ENCODE measurements at regions not wholly inside any gene's neighbourhood (a gene's known extent, or its start where the extent isn't known, plus 50 kb on each side); places are given as distances from the start of the nearest gene placed in this dataset.
A peak's percentile ranks its signal among the peaks of the same experiment; 100 is the strongest.
"Not testable (repeated sequence)": the region's sequence is repeated elsewhere in the genome, so short reads cannot be mapped to it uniquely, and the experiment has no call there.

- no peak overlapping the region for H2BK12ac ChIP-seq (ENCODE audit: low read length)
- H3K4me3 ChIP-seq (ENCODE audit: low read depth, low read length) = no peak overlapping the region
- no peak overlapping the region for H2AK5ac ChIP-seq (ENCODE audit: low read length)
- H3K9ac ChIP-seq (ENCODE audit: low read length) = no peak overlapping the region
- H2BK120ac ChIP-seq (ENCODE audit: insufficient read depth, low read length, poor library complexity) = peak overlapping the region; percentile 14
- H3K79me1 ChIP-seq (ENCODE audit: low read length) = peaks cover 6% of the 10 kb centered on the region
- no peak overlapping the region for H3K14ac ChIP-seq (ENCODE audit: low read length)
- H3K9me3 ChIP-seq (ENCODE audit: insufficient read depth, low read depth, low read length) = peaks cover 3% of the 10 kb centered on the region
- H3K18ac ChIP-seq (ENCODE audit: low read length) = no peak overlapping the region
- no peak overlapping the region for H4K8ac ChIP-seq (ENCODE audit: low read depth, low read length)
- no peak overlapping the region for H3K4me2 ChIP-seq (ENCODE audit: low read length)
- H3K79me2 ChIP-seq (ENCODE audit: control insufficient read depth, insufficient read depth, low read length, poor library complexity) = no peaks in the 10 kb centered on the region
- peaks cover 6 to 13% of the 10 kb centered on the region in 2 experiments for H3K4me1 ChIP-seq (ENCODE audit: control insufficient read depth in 1 of 2, insufficient read depth in 2 of 2, low read length in 2 of 2)
- H2BK5ac ChIP-seq (ENCODE audit: low read depth, low read length, poor library complexity) = peak overlapping the region; percentile 13
- peaks cover 0 to 3% of the 10 kb centered on the region in 2 experiments for H3K36me3 ChIP-seq (ENCODE audit: control insufficient read depth in 1 of 2, insufficient read depth in 2 of 2, low read length in 2 of 2)
- no CpG with 5 or more reads among the region's 9 CpGs for WGBS (ENCODE audit: extremely low coverage, insufficient coverage, insufficient read length)
- H3K27ac ChIP-seq (ENCODE audit: low read depth, low read length) = no peak overlapping the region
- H2AFZ ChIP-seq (ENCODE audit: insufficient read depth, low read length, poor library complexity) = no peak overlapping the region
- H3K23ac ChIP-seq (ENCODE audit: low read length) = no peak overlapping the region
- no peak overlapping the region for H3K4ac ChIP-seq (ENCODE audit: low read depth, low read length)
- H4K12ac ChIP-seq (ENCODE audit: low read depth, low read length) = no peak overlapping the region
- no peak overlapping the region for H4K91ac ChIP-seq (ENCODE audit: low read depth, low read length)
- no peaks in the 10 kb centered on the region for H3K27me3 ChIP-seq (ENCODE audit: insufficient read depth, low read length)
- no peak for DNase-seq
Observed at GRCh38 chr4:169921237-169921636, 105.0 kb downstream of the MFAP3L start.

GRCh38 chr4:169919194-169920124, 106.7 kb downstream of the MFAP3L start:
- H3K23ac ChIP-seq (ENCODE audit: low read length); H3K9ac ChIP-seq (ENCODE audit: low read length); H3K27me3 ChIP-seq (ENCODE audit: insufficient read depth, low read length); DNase-seq; H3K4me3 ChIP-seq (ENCODE audit: low read depth, low read length); H2AFZ ChIP-seq (ENCODE audit: insufficient read depth, low read length, poor library complexity); H3K9me3 ChIP-seq (ENCODE audit: insufficient read depth, low read depth, low read length); H2AK5ac ChIP-seq (ENCODE audit: low read length); H3K18ac ChIP-seq (ENCODE audit: low read length); H3K4ac ChIP-seq (ENCODE audit: low read depth, low read length); H3K4me2 ChIP-seq (ENCODE audit: low read length); H3K14ac ChIP-seq (ENCODE audit: low read length); H3K79me2 ChIP-seq (ENCODE audit: control insufficient read depth, insufficient read depth, low read length, poor library complexity); H3K36me3 ChIP-seq (ENCODE audit: control insufficient read depth in 1 of 2, insufficient read depth in 2 of 2, low read length in 2 of 2); H3K79me1 ChIP-seq (ENCODE audit: low read length); H4K12ac ChIP-seq (ENCODE audit: low read depth, low read length); H3K4me1 ChIP-seq (ENCODE audit: control insufficient read depth in 1 of 2, insufficient read depth in 2 of 2, low read length in 2 of 2): not testable (repeated sequence)
- H2BK120ac ChIP-seq (ENCODE audit: insufficient read depth, low read length, poor library complexity) = peak overlapping the region; percentile 58
- peak overlapping the region; percentile 18 for H4K91ac ChIP-seq (ENCODE audit: low read depth, low read length)
- no CpG with 5 or more reads among the region's 12 CpGs for WGBS (ENCODE audit: extremely low coverage, insufficient coverage, insufficient read length)
- peak overlapping the region; percentile 71 for H2BK12ac ChIP-seq (ENCODE audit: low read length)
- H4K8ac ChIP-seq (ENCODE audit: low read depth, low read length) = peak overlapping the region; percentile 38
- peak overlapping the region; percentile 49 for H3K27ac ChIP-seq (ENCODE audit: low read depth, low read length)
- peak overlapping the region; percentile 78 for H2BK5ac ChIP-seq (ENCODE audit: low read depth, low read length, poor library complexity)

GRCh38 chr4:169915545-169915944, 110.7 kb downstream of the MFAP3L start:
- H2AFZ ChIP-seq (ENCODE audit: insufficient read depth, low read length, poor library complexity) = no peak overlapping the region
- no peak overlapping the region for H3K23ac ChIP-seq (ENCODE audit: low read length)
- no peak for DNase-seq
- H4K91ac ChIP-seq (ENCODE audit: low read depth, low read length) = no peak overlapping the region
- peaks cover 3% of the 10 kb centered on the region for H3K9me3 ChIP-seq (ENCODE audit: insufficient read depth, low read depth, low read length)
- H3K27me3 ChIP-seq (ENCODE audit: insufficient read depth, low read length) = no peaks in the 10 kb centered on the region
- no peak overlapping the region for H2BK12ac ChIP-seq (ENCODE audit: low read length)
- H3K4me1 ChIP-seq (ENCODE audit: control insufficient read depth in 1 of 2, insufficient read depth in 2 of 2, low read length in 2 of 2) = peaks cover 6 to 8% of the 10 kb centered on the region in 2 experiments
- H3K36me3 ChIP-seq (ENCODE audit: control insufficient read depth in 1 of 2, insufficient read depth in 2 of 2, low read length in 2 of 2) = peaks cover 0 to 3% of the 10 kb centered on the region in 2 experiments
- no peak overlapping the region for H3K27ac ChIP-seq (ENCODE audit: low read depth, low read length)
- no CpG with 5 or more reads among the region's 5 CpGs for WGBS (ENCODE audit: extremely low coverage, insufficient coverage, insufficient read length)
- H3K4ac ChIP-seq (ENCODE audit: low read depth, low read length) = no peak overlapping the region
- no peak overlapping the region for H3K4me2 ChIP-seq (ENCODE audit: low read length)
- no peak overlapping the region for H2BK120ac ChIP-seq (ENCODE audit: insufficient read depth, low read length, poor library complexity)
- H2AK5ac ChIP-seq (ENCODE audit: low read length) = no peak overlapping the region
- no peak overlapping the region for H2BK5ac ChIP-seq (ENCODE audit: low read depth, low read length, poor library complexity)
- no peak overlapping the region for H3K14ac ChIP-seq (ENCODE audit: low read length)
- H3K4me3 ChIP-seq (ENCODE audit: low read depth, low read length) = no peak overlapping the region
- H3K79me1 ChIP-seq (ENCODE audit: low read length) = peaks cover 3% of the 10 kb centered on the region
- H3K79me2 ChIP-seq (ENCODE audit: control insufficient read depth, insufficient read depth, low read length, poor library complexity) = no peaks in the 10 kb centered on the region
- H3K9ac ChIP-seq (ENCODE audit: low read length) = no peak overlapping the region
- H4K8ac ChIP-seq (ENCODE audit: low read depth, low read length) = no peak overlapping the region
- no peak overlapping the region for H3K18ac ChIP-seq (ENCODE audit: low read length)
- H4K12ac ChIP-seq (ENCODE audit: low read depth, low read length) = no peak overlapping the region

- Histone ChIP-seq H4K91ac (ENCODE audit: low read depth, low read length) (peak overlapping the region; percentile 18), H3K79me2 (ENCODE audit: control insufficient read depth, insufficient read depth, low read length, poor library complexity) (no peaks in the 10 kb centered on the region), H3K27me3 (ENCODE audit: insufficient read depth, low read length) (no peaks in the 10 kb centered on the region), H2BK120ac (ENCODE audit: insufficient read depth, low read length, poor library complexity) (no peak overlapping the region), H3K4me3 (ENCODE audit: low read depth, low read length) (no peak overlapping the region), H3K23ac (ENCODE audit: low read length) (no peak overlapping the region), H3K9me3 (ENCODE audit: insufficient read depth, low read depth, low read length) (peaks cover 3% of the 10 kb centered on the region), H2AK5ac (ENCODE audit: low read length) (no peak overlapping the region), H3K4me1 (ENCODE audit: control insufficient read depth in 1 of 2, insufficient read depth in 2 of 2, low read length in 2 of 2) (peaks cover 6% of the 10 kb centered on the region in 2 experiments), H3K27ac (ENCODE audit: low read depth, low read length) (no peak overlapping the region), H3K36me3 (ENCODE audit: control insufficient read depth in 1 of 2, insufficient read depth in 2 of 2, low read length in 2 of 2) (peaks cover 0 to 3% of the 10 kb centered on the region in 2 experiments), H3K4ac (ENCODE audit: low read depth, low read length) (no peak overlapping the region), H2BK12ac (ENCODE audit: low read length) (no peak overlapping the region), H3K14ac (ENCODE audit: low read length) (no peak overlapping the region), H3K4me2 (ENCODE audit: low read length) (no peak overlapping the region), H4K12ac (ENCODE audit: low read depth, low read length) (no peak overlapping the region), H4K8ac (ENCODE audit: low read depth, low read length) (no peak overlapping the region), H2AFZ (ENCODE audit: insufficient read depth, low read length, poor library complexity) (no peak overlapping the region), H3K79me1 (ENCODE audit: low read length) (peaks cover 3% of the 10 kb centered on the region), H3K18ac (ENCODE audit: low read length) (no peak overlapping the region), H2BK5ac (ENCODE audit: low read depth, low read length, poor library complexity) (no peak overlapping the region), H3K9ac (ENCODE audit: low read length) (no peak overlapping the region)
- no CpG with 5 or more reads among the region's 3 CpGs for WGBS (ENCODE audit: extremely low coverage, insufficient coverage, insufficient read length)
- no peak for DNase-seq
Observed at GRCh38 chr4:169914866-169915265, 111.3 kb downstream of the MFAP3L start.

Measured in trophoblast cell (in vitro differentiated cells and primary cell).